HG02973 (cell line): ENCODE measurements at regions not wholly inside any gene's neighbourhood (a gene's known extent, or its start where the extent isn't known, plus 50 kb on each side); places are given as distances from the start of the nearest gene placed in this dataset.

Experiments
- ATAC-seq: cut with Tn5 transposase; IDR thresholded peaks from one replicate; pipeline ENCODE4 v1.9.1; 2021; ENCODE audit warnings: moderate library complexity; ENCODE audit not compliant: unreplicated experiment

DNA sequence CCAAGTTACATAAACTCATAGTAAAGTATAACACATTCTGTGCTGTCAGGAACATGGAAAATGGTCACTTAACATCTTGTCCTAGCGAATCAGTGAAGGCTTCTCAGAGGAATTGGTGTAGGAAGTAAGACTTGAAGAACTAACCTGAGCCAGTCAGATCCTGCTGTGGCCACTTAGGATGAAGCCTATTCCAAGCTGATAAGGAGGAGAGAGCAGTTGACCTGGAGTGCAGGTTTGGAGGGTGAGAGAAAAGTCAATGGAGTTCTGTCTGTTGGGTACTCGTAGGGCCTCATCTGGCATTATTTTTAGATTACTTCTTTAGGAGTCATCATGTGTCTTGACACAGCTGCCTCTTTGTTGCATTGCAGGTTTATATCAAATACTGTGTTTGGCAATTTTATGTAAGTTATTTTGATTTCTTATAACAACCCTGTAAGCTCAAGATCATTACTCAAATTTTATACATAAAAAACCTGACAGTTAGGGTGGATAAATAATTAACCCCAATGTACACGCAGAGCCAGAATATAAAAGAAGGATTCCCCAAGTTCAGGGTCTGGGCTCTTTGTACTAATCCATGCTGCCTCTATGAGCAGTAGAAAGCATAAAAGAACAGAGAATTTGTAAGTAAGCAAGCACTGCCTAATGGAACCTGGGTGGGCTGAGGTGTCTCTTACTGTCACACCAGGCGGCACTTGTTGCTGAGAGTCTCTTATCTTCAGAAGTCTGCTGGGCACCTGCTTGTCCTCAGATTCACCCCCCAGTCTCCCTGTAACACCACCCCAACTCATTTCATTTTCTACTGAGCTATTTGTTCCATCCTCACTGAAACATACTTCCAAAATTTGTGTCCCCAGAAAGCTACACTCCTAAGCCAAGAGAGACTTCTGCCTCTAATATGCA is 252.1 kb upstream of the NT5C1B start:
- no peak for ATAC-seq

GRCh38 chr2:18837240-18837639 is 247.9 kb upstream of the NT5C1B start:
- no peak for ATAC-seq

GRCh38 chr2:18836436-18836835 is 247.1 kb upstream of the NT5C1B start:
- no peak for ATAC-seq

DNA sequence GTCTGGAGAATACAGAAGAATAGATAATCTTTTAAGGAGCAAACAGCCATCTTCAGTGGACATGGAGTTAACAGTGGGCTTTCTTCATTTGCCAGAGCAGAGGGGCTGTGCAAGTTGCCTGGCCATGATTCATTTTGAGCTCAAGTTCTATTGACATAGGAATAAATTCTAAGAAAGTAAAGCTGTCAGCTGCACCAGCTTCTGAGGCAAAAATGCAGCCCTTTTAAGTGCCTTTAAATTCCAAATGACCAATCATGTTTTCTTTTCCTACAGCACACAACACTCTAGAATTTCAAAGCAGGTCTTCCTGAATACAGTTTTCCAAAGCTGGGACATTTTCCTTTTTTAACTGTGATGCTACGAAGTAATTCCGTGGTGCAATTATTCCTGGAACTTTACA is 246.4 kb upstream of the NT5C1B start:
- ATAC-seq = no peak

- no peak for ATAC-seq
Measured at GRCh38 chr2:18834341-18834740, 245.0 kb upstream of the NT5C1B start.

- no peak for ATAC-seq
Measured at GRCh38 chr2:18833941-18834340, 244.6 kb upstream of the NT5C1B start.

GRCh38 chr2:18831916-18832510 is 242.6 kb upstream of the NT5C1B start:
- ATAC-seq = no peak

- ATAC-seq = no peak
Measured at GRCh38 chr2:18830962-18831361, 241.6 kb upstream of the NT5C1B start.

DNA sequence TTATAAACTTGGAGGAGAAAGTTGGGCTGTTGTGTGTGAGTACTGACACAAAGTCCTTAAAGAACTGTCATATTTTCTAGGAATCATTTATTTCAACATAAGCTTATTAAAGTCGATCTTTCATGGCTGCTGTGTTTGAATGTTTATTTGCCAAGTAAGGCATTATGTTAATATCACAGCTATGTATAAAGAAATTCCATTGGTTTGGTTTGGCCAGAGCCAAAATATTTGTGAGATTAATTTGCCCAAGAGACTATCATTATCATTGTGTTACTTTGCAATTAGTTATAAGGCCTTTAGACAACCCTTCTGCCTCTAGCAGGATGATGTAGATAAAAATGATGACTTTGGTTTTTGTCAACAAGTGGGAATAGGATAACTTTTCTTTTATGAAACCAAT is 240.6 kb upstream of the NT5C1B start:
- ATAC-seq = no peak

- no peak for ATAC-seq
Measured at GRCh38 chr2:18829251-18829902, 240.0 kb upstream of the NT5C1B start.

- ATAC-seq = no peak
Measured at GRCh38 chr2:18828296-18828695, 238.9 kb upstream of the NT5C1B start.

DNA sequence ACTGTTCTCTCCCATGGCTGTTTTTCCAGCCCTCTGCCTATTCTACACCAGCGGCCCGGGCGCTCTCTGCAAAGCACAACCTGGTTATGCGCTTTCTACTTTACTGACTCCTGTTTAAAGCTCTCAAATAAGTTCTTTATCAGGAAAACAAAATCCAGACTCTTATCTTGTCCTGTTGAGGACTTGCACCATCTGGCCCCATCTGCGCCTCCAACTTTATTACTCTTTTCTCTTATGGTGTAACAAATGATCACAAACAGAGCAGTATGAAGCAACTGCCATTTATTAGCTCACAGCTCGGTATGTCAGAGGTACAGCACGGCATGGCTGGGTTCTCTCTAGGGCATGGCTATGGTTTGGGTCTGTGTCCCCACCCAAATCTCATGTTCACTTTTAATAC is 236.5 kb upstream of the NT5C1B start:
- no peak for ATAC-seq

- no peak for ATAC-seq
Measured at GRCh38 chr2:18824915-18825314, 235.5 kb upstream of the NT5C1B start.

DNA sequence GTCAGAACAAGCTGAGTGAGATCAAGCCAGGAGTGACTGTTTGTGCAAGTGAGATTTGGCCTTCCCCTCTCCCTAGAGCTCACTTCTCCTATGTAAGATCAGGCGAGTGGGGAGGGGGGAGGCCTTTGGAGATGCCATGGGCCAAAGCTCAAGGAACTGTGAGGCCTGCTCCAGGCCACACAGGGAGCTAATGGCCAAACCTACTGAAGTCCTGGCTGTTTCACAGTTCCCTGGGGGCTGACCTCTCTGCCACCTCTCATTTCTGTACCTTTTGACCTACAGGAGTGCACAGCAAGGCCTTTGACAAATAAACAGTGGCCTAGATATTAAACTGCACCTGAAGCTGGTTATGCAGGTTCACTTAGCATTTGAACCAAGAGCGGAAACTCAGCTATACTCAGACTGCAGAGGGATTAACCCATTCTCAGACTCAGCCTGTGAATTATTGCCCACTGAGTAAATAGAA is 235.0 kb upstream of the NT5C1B start:
- no peak for ATAC-seq

DNA sequence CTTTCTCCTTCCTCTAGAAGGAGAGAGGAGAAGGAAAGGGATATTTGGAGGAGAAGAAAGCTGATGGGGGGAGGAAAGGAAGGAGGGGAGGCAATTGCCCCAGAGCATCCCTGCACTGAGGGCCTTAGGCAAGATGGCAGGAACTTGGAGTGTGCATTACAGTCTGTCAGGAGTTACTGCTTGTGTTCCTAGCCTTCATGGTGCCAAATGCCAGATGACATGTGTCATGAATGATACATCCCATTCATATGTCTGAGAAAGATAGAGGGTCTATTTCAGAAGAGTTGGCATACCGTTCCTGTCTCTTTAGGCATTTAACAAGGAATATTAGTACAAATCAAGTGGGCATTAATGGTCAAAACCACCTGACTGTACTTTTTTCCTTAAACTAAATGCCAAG is 232.1 kb upstream of the NT5C1B start:
- no peak for ATAC-seq

- no peak for ATAC-seq
Measured at GRCh38 chr2:18820966-18821365, 231.6 kb upstream of the NT5C1B start.

DNA sequence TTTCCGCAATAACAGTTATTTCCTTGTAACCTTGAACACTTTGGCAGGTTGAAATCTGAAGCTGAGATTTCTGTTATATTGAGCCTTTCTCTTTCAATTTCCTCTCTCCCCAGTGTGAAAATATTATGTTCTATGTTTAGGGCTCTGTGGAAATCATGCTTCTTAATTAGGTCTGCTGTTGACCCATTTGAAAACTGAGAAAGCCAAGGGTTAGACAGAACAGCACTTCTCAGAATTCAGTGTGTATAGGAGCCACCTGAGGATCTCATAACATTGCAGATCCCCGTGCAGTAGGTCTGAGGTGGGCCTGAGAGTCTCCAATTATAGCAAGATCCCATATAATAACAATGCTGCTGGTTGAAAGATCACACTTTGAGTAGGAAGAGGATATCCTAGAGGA is 230.2 kb upstream of the NT5C1B start:
- ATAC-seq = no peak

- no peak for ATAC-seq
Measured at GRCh38 chr2:18814387-18814786, 225.0 kb upstream of the NT5C1B start.

- no peak for ATAC-seq
Measured at GRCh38 chr2:18804536-18804935, 215.2 kb upstream of the NT5C1B start.

DNA sequence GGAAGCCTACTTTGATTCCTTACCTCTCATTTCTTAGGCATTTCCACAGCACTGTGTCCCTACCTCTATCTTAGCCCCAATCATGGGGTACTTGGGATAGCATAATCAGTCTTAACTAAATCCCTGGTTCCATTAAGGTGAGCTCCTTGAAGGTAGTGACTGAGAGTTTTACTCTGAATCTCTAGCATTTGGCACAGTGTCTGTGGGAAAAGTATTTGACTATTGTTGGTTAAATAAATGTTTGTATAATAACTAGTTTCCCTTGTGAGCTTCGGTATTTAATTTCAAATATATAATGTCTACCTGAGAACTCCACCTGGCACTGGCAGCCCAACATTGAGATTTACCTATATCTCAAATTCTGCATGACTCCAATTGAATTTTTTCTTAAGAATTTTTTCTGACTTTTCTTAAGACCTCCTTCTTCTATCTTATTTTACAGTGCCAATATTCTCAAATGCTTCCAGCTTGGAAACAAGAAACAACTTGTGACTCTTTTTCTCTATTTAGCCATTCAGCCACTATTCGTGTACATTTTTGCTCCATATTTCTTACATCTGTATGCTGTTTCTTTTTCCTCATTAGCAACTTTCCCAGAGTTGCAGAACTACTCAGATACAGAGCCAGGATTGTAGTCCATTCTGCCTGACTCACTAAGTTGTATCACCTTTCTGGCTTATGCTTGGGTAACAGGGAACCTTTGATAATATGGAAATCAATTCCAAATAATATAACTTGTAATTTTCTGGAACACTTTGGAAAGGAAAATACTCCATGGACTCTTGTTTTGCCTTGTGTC is 214.0 kb upstream of the NT5C1B start:
- ATAC-seq = no peak
